H1 (cell line): ENCODE measurements at regions not wholly inside any gene's neighbourhood (a gene's known extent, or its start where the extent isn't known, plus 50 kb on each side); places are given as distances from the start of the nearest gene placed in this dataset.

ENCODE experiments used
- GTF2F1 ChIP-seq: IDR thresholded peaks from 2 replicates; pipeline ENCODE4 v1.6.1; 2012; ENCODE audit warnings: low read depth, low read length, improper control_type of control experiment, borderline replicate concordance
- HDAC2 ChIP-seq, 2 experiments: fragments of 300-600 bp in 1 of 2; sonication (generic) in 1 of 2; IDR thresholded peaks; 2 replicates each; pipeline ENCODE4 v1.6.1; 2011 to 2012; ENCODE audit warnings: low read depth in 2 of 2, low read length in 2 of 2, mild to moderate bottlenecking in 2 of 2, moderate library complexity in 2 of 2, borderline replicate concordance in 1 of 2, inconsistent platforms in 1 of 2
- RNF2 ChIP-seq: fragments of 200-900, 300-1000 bp; sonication (generic); IDR thresholded peaks from 2 replicates; pipeline ENCODE4 v1.7.1; 2016; ENCODE audit warnings: borderline replicate concordance, low read depth, mild to moderate bottlenecking, antibody characterized with exemption, low read length; ENCODE audit not compliant: poor library complexity, severe bottlenecking; ENCODE audit errors: missing control alignments
- TCF12 ChIP-seq: IDR thresholded peaks from 2 replicates; pipeline ENCODE4 v1.6.1; 2011; ENCODE audit warnings: low read depth, mild to moderate bottlenecking, low read length
- TEAD4 ChIP-seq: IDR thresholded peaks from 2 replicates; pipeline ENCODE4 v1.6.1; 2012; ENCODE audit warnings: low read depth, low read length, inconsistent platforms, mixed read lengths

DNA sequence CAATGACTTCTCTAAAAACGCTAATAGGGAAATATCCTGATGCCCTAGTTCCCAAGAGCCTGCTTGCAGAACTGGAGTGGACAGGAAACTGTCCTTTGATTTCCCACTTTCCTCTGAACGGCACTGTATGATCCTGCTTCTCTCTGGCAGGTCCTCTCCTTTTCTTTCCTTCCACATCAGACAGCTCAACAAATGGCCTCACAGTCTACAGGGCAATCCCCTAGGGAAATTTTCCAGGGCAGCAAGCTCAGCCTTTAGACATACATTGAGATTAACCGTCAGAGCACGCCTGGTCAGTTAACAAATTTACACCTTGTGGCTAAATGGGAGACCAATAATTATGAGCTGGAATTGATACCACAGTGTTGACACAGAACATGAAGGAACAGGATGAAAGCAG is 164.9 kb downstream of the SLC24A2 start (continued):
- TF ChIP-seq HDAC2 (IDR thresholded peaks at IDR 0.05; ENCODE audit: borderline replicate concordance in 1 of 2, low read depth in 2 of 2, low read length in 2 of 2) (no peak), TCF12 (no peak), RNF2 (no peak), TEAD4 (no peak), GTF2F1 (no peak)
- TF ChIP-seq, all 59 proteins: peak for 0
